GM23338 (cell line): ENCODE measurements at regions not wholly inside any gene's neighbourhood (a gene's known extent, or its start where the extent isn't known, plus 50 kb on each side); places are given as distances from the start of the nearest gene placed in this dataset.

Source experiments
- ATAC-seq: fragments of 200-7000 bp; cut with Tn5 transposase; 3 replicates; pipeline ENCODE4 v1.9.1; 2020
- DNase-seq: peaks from one replicate; pipeline ENCODE4 v3.0.0-alpha.2; 2015; ENCODE audit warnings: low spot score
- H2AFZ ChIP-seq: fragments of 200-600 bp; sonication (generic); 2 replicates; pipeline ENCODE4 v1.8.0; 2016; ENCODE audit warnings: antibody characterized with exemption, mild to moderate bottlenecking, moderate library complexity
- H3F3A ChIP-seq: fragments of 200-600 bp; sonication (generic); replicated peaks from 2 replicates; pipeline ENCODE4 v1.8.0; 2017; ENCODE audit warnings: antibody characterized with exemption, mixed run types, low read depth
- H3K27ac ChIP-seq: fragments of 200-600 bp; sonication (generic); 2 replicates; pipeline ENCODE4 v1.6.1; 2016; ENCODE audit warnings: low read depth
- H3K27me3 ChIP-seq: fragments of 200-600 bp; sonication (generic); 2 replicates; pipeline ENCODE4 v1.8.0; 2016; ENCODE audit warnings: mild to moderate bottlenecking, mixed run types, moderate library complexity; ENCODE audit not compliant: insufficient read depth
- H3K36me3 ChIP-seq: fragments of 200-600 bp; sonication (generic); 2 replicates; pipeline ENCODE4 v1.8.0; 2016; ENCODE audit warnings: mild to moderate bottlenecking; ENCODE audit not compliant: insufficient read depth
- H3K4me1 ChIP-seq: fragments of 200-600 bp; sonication (generic); 2 replicates; pipeline ENCODE4 v1.8.0; 2016; ENCODE audit warnings: mild to moderate bottlenecking, moderate library complexity; ENCODE audit not compliant: insufficient read depth
- H3K4me2 ChIP-seq: fragments of 200-600 bp; sonication (generic); 2 replicates; pipeline ENCODE4 v1.7.1; 2017; ENCODE audit warnings: mixed run types
- H3K4me3 ChIP-seq: fragments of 200-600 bp; sonication (generic); 2 replicates; pipeline ENCODE4 v1.6.1; 2016; ENCODE audit warnings: mixed run types
- H3K79me2 ChIP-seq: fragments of 200-600 bp; sonication (generic); replicated peaks from 2 replicates; pipeline ENCODE4 v1.8.0; 2017; ENCODE audit warnings: mild to moderate bottlenecking; ENCODE audit not compliant: insufficient read depth
- H3K9me2 ChIP-seq: fragments of 200-600 bp; sonication (generic); 2 replicates; pipeline ENCODE4 v1.8.0; 2017; ENCODE audit not compliant: insufficient read depth
- H4K20me1 ChIP-seq: fragments of 200-600 bp; sonication (generic); replicated peaks from 2 replicates; pipeline ENCODE4 v1.8.0; 2017; ENCODE audit warnings: mild to moderate bottlenecking; ENCODE audit not compliant: insufficient read depth
- H3K27ac Mint-ChIP-seq: 2 replicates; pipeline ENCODE4 v1.8.0; 2020; ENCODE audit warnings: inconsistent platforms, mild to moderate bottlenecking, moderate library complexity, mixed read lengths
- H3K27me3 Mint-ChIP-seq: 3 replicates; pipeline ENCODE4 v1.8.0; 2022; ENCODE audit warnings: low read depth, mild to moderate bottlenecking, moderate library complexity, mixed read lengths, inconsistent platforms; ENCODE audit not compliant: insufficient read depth, poor library complexity
- H3K36me3 Mint-ChIP-seq: 3 replicates; pipeline ENCODE4 v1.8.0; 2021; ENCODE audit warnings: low read depth, mild to moderate bottlenecking, inconsistent platforms, moderate library complexity, mixed read lengths
- H3K4me1 Mint-ChIP-seq: 3 replicates; pipeline ENCODE4 v1.8.0; 2020; ENCODE audit warnings: mild to moderate bottlenecking, inconsistent platforms, mixed read lengths
- H3K4me3 Mint-ChIP-seq: 3 replicates; pipeline ENCODE4 v1.8.0; 2021; ENCODE audit warnings: moderate library complexity, mild to moderate bottlenecking, inconsistent platforms, mixed read lengths
- H3K9me3 Mint-ChIP-seq: 3 replicates; pipeline ENCODE4 v1.8.0; 2020; ENCODE audit warnings: moderate library complexity, mild to moderate bottlenecking, inconsistent platforms, mixed read lengths
- CREB1 ChIP-seq: fragments of 250-450 bp; sonication (Bioruptor Pico); IDR thresholded peaks from 2 replicates; pipeline ENCODE4 v1.5.0; 2020; ENCODE audit warnings: low read depth, mild to moderate bottlenecking, moderate library complexity
- CTCF ChIP-seq, 2 experiments: fragments of 200-600 bp in 1 of 2; sonication (generic) in 1 of 2; conservative IDR thresholded peaks; 2 replicates each; pipeline versions ENCODE4 v1.5.1 to v1.6.1; 2016 to 2017; ENCODE audit warnings: antibody characterized with exemption in 2 of 2, low read depth in 2 of 2, mild to moderate bottlenecking in 2 of 2, moderate library complexity in 1 of 2
- EZH2 ChIP-seq: fragments of 200-600 bp; sonication (generic); IDR thresholded peaks from one replicate; pipeline ENCODE4 v1.8.0; 2017; ENCODE audit warnings: antibody characterized with exemption, mild to moderate bottlenecking, low read depth; ENCODE audit not compliant: unreplicated experiment
- POLR2AphosphoS5 ChIP-seq: IDR thresholded peaks from 2 replicates; pipeline ENCODE4 v1.6.1; 2016; ENCODE audit warnings: antibody characterized with exemption, low read depth
- ZNF331 ChIP-seq: fragments of 250-450 bp; sonication (Bioruptor Pico); IDR thresholded peaks from 2 replicates; pipeline ENCODE4 v1.5.0; 2020; ENCODE audit warnings: low read depth, mild to moderate bottlenecking, moderate library complexity
- TF ChIP-seq, protein P1 (sequence below): IDR thresholded peaks from 2 replicates; pipeline ENCODE4 v1.6.1; 2016; ENCODE audit warnings: antibody characterized with exemption

DNA sequence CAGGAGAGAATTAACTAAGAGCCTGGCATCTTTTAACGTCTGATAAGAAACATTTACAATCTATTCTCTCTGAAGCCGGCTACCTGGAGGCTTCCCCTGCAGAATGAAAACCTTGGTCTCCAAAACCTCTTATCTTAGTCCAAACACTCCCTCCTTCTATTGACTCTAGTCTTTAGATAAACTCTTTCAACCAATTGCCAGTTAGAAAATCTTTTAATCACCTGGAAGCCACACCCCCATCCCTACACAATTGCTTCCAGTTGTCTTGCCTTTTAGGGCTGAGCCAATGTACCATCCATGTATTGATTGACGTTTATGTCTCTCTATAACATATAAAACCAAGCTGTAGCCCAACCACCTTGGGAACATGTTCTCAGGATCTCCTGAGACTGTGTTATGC is 1343.1 kb upstream of the C9orf72 start:
- H2AFZ ChIP-seq: no peak overlapping the region
- no peaks in the 10 kb centered on the region for H3K79me2 ChIP-seq
- Mint-ChIP-seq H3K9me3 (peaks cover 11% of the 10 kb centered on the region), H3K4me1 (peaks cover 8% of the 10 kb centered on the region; the same call in 2 of the 3 replicates), H3K27ac (no peak overlapping the region), H3K4me3 (no peak overlapping the region), H3K27me3 (no peaks in the 10 kb centered on the region), H3K36me3 (peaks cover 12% of the 10 kb centered on the region)
- H3K27me3 ChIP-seq: no peaks in the 10 kb centered on the region
- no peak for DNase-seq
- H3K4me1 ChIP-seq: peaks cover 10% of the 10 kb centered on the region; the same call in 1 of the 2 replicates
- no peaks in the 10 kb centered on the region for H3K9me2 ChIP-seq
- no peak overlapping the region for H3K27ac ChIP-seq
- H3F3A ChIP-seq: no peaks in the 10 kb centered on the region
- H3K36me3 ChIP-seq: no peaks in the 10 kb centered on the region
- no peak for ATAC-seq
- no peaks in the 10 kb centered on the region for H4K20me1 ChIP-seq
- TF ChIP-seq CREB1 (CRISPR knock-in tag) (no peak), ZNF331 (CRISPR knock-in tag) (no peak), POLR2AphosphoS5 (no peak)
- H3K4me2 ChIP-seq: no peak overlapping the region
- H3K4me3 ChIP-seq: no peak overlapping the region

- H2AFZ ChIP-seq: no peak overlapping the region
Observed at GRCh38 chr9:28921857-28922500, 1348.7 kb upstream of the C9orf72 start.

More at GRCh38 chr9:28921857-28922500, 1348.7 kb upstream of the C9orf72 start:
- H3K27ac ChIP-seq: no peak overlapping the region
- peaks cover 11% of the 10 kb centered on the region for H3K9me3 Mint-ChIP-seq
- H3K27ac Mint-ChIP-seq: 0 out of 2 replicates have a peak overlapping the region, but pooled peaks have one; percentile 4
- H4K20me1 ChIP-seq: no peaks in the 10 kb centered on the region
- TF ChIP-seq CTCF (conservative IDR thresholded peaks at IDR 0.05; ENCODE audit: low read depth in 2 of 2): no peak
- no peak for TF ChIP-seq EZH2
- TF ChIP-seq, protein P1, sequence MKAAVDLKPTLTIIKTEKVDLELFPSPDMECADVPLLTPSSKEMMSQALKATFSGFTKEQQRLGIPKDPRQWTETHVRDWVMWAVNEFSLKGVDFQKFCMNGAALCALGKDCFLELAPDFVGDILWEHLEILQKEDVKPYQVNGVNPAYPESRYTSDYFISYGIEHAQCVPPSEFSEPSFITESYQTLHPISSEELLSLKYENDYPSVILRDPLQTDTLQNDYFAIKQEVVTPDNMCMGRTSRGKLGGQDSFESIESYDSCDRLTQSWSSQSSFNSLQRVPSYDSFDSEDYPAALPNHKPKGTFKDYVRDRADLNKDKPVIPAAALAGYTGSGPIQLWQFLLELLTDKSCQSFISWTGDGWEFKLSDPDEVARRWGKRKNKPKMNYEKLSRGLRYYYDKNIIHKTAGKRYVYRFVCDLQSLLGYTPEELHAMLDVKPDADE: no peak
- DNase-seq: no peak
- no peak overlapping the region for H3K4me2 ChIP-seq
- H3K4me3 Mint-ChIP-seq: no peak overlapping the region
- H3K27me3 ChIP-seq: no peaks in the 10 kb centered on the region
- peaks cover 26% of the 10 kb centered on the region for H3K4me1 Mint-ChIP-seq
- H3K4me1 ChIP-seq: peaks cover 20% of the 10 kb centered on the region
- no peaks in the 10 kb centered on the region for H3F3A ChIP-seq
- H3K36me3 Mint-ChIP-seq: peaks cover 12% of the 10 kb centered on the region
- H3K27me3 Mint-ChIP-seq: peaks cover 2% of the 10 kb centered on the region
- ATAC-seq: no peak
- no peaks in the 10 kb centered on the region for H3K36me3 ChIP-seq
- no peaks in the 10 kb centered on the region for H3K9me2 ChIP-seq
- H3K79me2 ChIP-seq: no peaks in the 10 kb centered on the region
- H3K4me3 ChIP-seq: no peak overlapping the region
